ENCODE measurements at regions not wholly inside any gene's neighbourhood (a gene's known extent, or its start where the extent isn't known, plus 50 kb on each side); places are given as distances from the start of the nearest gene placed in this dataset.

DNA sequence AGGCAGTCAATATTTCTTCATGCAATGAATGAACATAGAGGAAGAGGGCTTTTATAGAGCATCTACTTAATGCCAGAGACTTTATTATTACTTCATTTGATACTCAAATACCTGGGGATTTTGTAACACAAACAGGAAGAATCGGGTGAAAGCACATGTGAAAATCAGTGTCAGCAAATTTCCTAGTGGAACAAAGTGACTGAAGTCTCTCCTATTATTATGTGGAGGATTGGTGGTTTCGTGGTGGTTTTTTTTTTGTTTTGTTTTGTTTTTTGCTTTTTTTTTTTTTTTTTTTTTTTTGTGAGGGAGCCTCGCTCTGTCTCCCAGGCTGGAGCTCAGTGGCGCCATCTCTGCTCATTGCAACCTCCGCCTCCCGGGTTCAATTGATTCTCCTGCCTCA is 207.0 kb downstream of the RRAGB start:
- TF ChIP-seq, protein P1, sequence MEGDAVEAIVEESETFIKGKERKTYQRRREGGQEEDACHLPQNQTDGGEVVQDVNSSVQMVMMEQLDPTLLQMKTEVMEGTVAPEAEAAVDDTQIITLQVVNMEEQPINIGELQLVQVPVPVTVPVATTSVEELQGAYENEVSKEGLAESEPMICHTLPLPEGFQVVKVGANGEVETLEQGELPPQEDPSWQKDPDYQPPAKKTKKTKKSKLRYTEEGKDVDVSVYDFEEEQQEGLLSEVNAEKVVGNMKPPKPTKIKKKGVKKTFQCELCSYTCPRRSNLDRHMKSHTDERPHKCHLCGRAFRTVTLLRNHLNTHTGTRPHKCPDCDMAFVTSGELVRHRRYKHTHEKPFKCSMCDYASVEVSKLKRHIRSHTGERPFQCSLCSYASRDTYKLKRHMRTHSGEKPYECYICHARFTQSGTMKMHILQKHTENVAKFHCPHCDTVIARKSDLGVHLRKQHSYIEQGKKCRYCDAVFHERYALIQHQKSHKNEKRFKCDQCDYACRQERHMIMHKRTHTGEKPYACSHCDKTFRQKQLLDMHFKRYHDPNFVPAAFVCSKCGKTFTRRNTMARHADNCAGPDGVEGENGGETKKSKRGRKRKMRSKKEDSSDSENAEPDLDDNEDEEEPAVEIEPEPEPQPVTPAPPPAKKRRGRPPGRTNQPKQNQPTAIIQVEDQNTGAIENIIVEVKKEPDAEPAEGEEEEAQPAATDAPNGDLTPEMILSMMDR (IDR thresholded peaks at IDR 0.05), result no peak
- no peak for TF ChIP-seq EZH2 (IDR thresholded peaks at IDR 0.05; ENCODE audit: borderline replicate concordance, insufficient read depth, low read depth, low read length, poor library complexity, severe bottlenecking)

Measured in B cell (primary cell).